Gastroesophageal sphincter (tissue), 4 donors: ENCODE measurements at regions not wholly inside any gene's neighbourhood (a gene's known extent, or its start where the extent isn't known, plus 50 kb on each side); places are given as distances from the start of the nearest gene placed in this dataset.
A peak's percentile ranks its signal among the peaks of the same experiment; 100 is the strongest.

ENCODE experiments used
- ATAC-seq: fragments of 150-250 bp; one replicate; pipeline ENCODE4 v1.9.1; 2016; ENCODE audit warnings: mild to moderate bottlenecking, moderate library complexity
- H3K27ac ChIP-seq, 4 donors: fragments of 200-600 bp; sonication (generic) in 3 of 4; 1 replicate in 3 of 4; 2 replicates in 1 of 4; pipeline ENCODE4 v1.5.1; 2016 to 2019
- H3K27me3 ChIP-seq: fragments of 200-600 bp; sonication (generic); one replicate; pipeline ENCODE4 v1.5.1; 2019
- H3K36me3 ChIP-seq, 2 donors: fragments of 200-600 bp; sonication (generic); one replicate each; pipeline ENCODE4 v1.5.1; 2019; ENCODE audit warnings: control low read depth in 1 of 2
- H3K4me1 ChIP-seq, 3 donors: fragments of 200-600 bp; sonication (generic); 1 replicate in 2 of 3; 2 replicates in 1 of 3; pipeline ENCODE4 v1.5.1; 2016 to 2019; ENCODE audit warnings: control low read depth in 2 of 3
- H3K4me3 ChIP-seq, 2 donors: fragments of 200-600 bp; sonication (generic); one replicate each; pipeline ENCODE4 v1.5.1; 2019; ENCODE audit warnings: mild to moderate bottlenecking in 1 of 2, moderate library complexity in 1 of 2
- H3K9me3 ChIP-seq, 3 donors: fragments of 200-600 bp; sonication (generic); one replicate each; pipeline ENCODE4 v1.5.1; 2017 to 2019; ENCODE audit warnings: control low read depth in 2 of 3
- CTCF ChIP-seq, 4 experiments: fragments of 200-600 bp in 2 of 4; fragments of 450-650 bp in 2 of 4; sonication (generic) in 1 of 4; IDR thresholded peaks; one replicate each; pipeline ENCODE4 v1.5.1; 2017 to 2019; ENCODE audit warnings: antibody characterized with exemption in 4 of 4, mild to moderate bottlenecking in 2 of 4, moderate library complexity in 2 of 4
- EP300 ChIP-seq: sonication (generic); formaldehyde crosslinking; IDR thresholded peaks from one replicate; pipeline ENCODE4 v1.6.1; 2017; ENCODE audit warnings: antibody characterized with exemption, mild to moderate bottlenecking
- POLR2A ChIP-seq, 2 donors: fragments of 450-650 bp; IDR thresholded peaks; one replicate each; pipeline ENCODE4 v1.6.1; 2017; ENCODE audit warnings: antibody characterized with exemption in 2 of 2, mild to moderate bottlenecking in 2 of 2, moderate library complexity in 1 of 2
- POLR2AphosphoS5 ChIP-seq: sonication (generic); formaldehyde crosslinking; IDR thresholded peaks from one replicate; pipeline ENCODE4 v1.6.1; 2017; ENCODE audit warnings: antibody characterized with exemption
- WGBS, 2 donors: methylation state at CpG; one replicate each; pipeline ENCODE4 v1.1.5; 2018; ENCODE audit warnings: low coverage in 1 of 2; 5-methylcytosine and 5-hydroxymethylcytosine counted together

DNA sequence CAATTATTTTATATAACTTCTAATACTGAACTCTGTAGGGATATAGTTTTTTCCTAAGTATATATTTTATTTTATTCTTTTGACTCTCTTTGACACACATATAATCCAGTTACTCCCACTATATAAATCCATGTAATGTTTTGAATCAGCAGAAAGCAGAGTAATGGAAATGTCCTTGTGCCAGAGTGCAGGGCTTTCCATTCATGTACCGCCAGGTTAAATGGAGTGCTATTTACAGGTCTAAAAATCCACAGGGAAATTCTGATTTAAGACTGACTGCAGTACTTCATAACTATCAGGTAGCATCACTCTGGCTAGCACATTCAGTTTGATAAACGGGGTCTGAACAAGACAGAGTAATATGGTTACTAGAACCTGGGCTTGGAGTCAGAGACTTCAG lies 626.8 kb downstream of the COL12A1 start:
- Histone ChIP-seq H3K27ac (no peak overlapping the region), H3K4me3 (no peak overlapping the region), H3K9me3 (no peaks in the 10 kb centered on the region), H3K27me3 (no peaks in the 10 kb centered on the region), H3K36me3 (no peaks in the 10 kb centered on the region), H3K4me1 (no peaks in the 10 kb centered on the region)
- no peak for TF ChIP-seq POLR2AphosphoS5
- no peak for TF ChIP-seq POLR2A (IDR thresholded peaks at IDR 0.05)
- no peak for TF ChIP-seq CTCF (IDR thresholded peaks at IDR 0.05)
- no peak for TF ChIP-seq EP300
- no peak for ATAC-seq
- WGBS, 2 donors = 60 to 69% methylated on average over 1 to 2 of the region's 2 CpGs

DNA sequence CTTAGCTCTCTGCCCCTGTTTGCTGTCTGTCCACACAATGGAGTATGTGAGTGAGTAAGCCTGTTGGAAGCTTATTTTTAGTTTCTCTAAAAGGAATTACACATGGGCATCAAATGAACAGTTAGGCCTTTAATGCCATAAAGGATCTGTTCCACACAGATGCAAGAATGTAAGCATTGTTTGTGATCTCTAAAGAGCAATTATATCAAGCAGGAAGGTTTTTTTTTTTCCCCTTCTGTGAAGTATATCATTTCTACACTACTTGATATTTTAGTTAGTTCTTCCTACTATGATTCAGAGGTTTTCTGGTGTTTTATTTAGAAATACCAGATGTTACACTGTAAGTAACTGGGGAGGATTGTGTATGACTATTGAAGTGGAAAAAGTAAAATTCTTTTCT lies 627.5 kb downstream of the COL12A1 start:
- no peaks in the 10 kb centered on the region for H3K4me1 ChIP-seq
- no peaks in the 10 kb centered on the region for H3K36me3 ChIP-seq
- H3K27ac ChIP-seq = no peak overlapping the region
- no peaks in the 10 kb centered on the region for H3K9me3 ChIP-seq
- ATAC-seq = no peak
- H3K27me3 ChIP-seq = no peaks in the 10 kb centered on the region
- TF ChIP-seq CTCF (IDR thresholded peaks at IDR 0.05) (no peak), POLR2A (IDR thresholded peaks at IDR 0.05) (no peak), EP300 (no peak)
- H3K4me3 ChIP-seq = no peak overlapping the region

GRCh38 chr6:74577619-74578018 lies 628.2 kb downstream of the COL12A1 start:
- TF ChIP-seq POLR2A (IDR thresholded peaks at IDR 0.05) (no peak), CTCF (IDR thresholded peaks at IDR 0.05) (no peak), POLR2AphosphoS5 (no peak), EP300 (no peak)
- Histone ChIP-seq H3K27ac (no peak overlapping the region), H3K36me3 (no peaks in the 10 kb centered on the region)

DNA sequence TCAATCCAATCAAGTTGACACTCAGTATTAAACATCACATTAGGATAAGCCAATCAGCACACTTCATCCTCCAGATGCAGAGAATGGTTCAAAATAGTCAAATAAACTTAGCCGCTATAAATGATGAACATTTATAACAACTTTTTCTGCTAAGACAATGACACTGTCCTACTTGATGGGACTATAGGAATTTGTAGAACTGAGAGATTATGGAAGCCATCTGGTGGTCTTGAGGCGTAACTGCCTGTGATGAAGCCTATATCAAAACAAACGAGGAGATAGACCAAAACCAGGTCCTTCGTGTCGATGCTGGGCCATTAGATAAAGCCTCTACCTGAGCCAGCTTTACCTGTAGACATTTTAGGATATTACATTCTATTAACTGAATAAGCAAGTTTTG lies 631.1 kb downstream of the COL12A1 start:
- Histone ChIP-seq H3K4me3 (no peak overlapping the region), H3K27me3 (no peaks in the 10 kb centered on the region), H3K36me3 (no peaks in the 10 kb centered on the region), H3K27ac (no peak overlapping the region), H3K4me1 (no peaks in the 10 kb centered on the region), H3K9me3 (no peaks in the 10 kb centered on the region)
- peak in 1 of 4 experiments; percentile 29 for TF ChIP-seq CTCF (IDR thresholded peaks at IDR 0.05)
- no peak for TF ChIP-seq POLR2AphosphoS5
- 59 to 69% methylated on average over 3 to 5 of the region's 5 CpGs for WGBS, 2 donors
- ATAC-seq = no peak

More at GRCh38 chr6:74577619-74578018, 628.2 kb downstream of the COL12A1 start:
- H3K4me3 ChIP-seq = no peak overlapping the region
- H3K4me1 ChIP-seq = no peaks in the 10 kb centered on the region
- no peaks in the 10 kb centered on the region for H3K27me3 ChIP-seq
- H3K9me3 ChIP-seq = no peaks in the 10 kb centered on the region
- ATAC-seq = no peak

DNA sequence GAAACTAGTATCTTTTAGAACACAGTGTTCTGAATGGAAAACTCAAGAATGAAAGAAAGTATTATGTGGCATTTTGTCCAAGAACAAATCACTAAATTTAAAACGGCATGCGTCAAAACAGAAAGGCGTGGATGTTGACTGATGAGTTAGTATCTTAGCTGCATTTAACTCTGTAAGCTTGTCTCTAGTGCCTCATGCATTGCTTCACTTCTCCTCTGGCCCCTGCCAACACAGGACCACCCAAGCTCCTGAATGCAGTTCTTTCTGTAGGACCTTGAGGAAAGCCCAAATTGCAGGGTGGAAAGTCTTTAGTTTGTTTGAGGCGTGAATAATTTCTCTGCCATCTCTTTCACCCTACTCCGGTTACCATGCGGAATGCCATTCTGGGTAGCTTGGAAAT lies 632.2 kb downstream of the COL12A1 start:
- Histone ChIP-seq H3K36me3 (no peaks in the 10 kb centered on the region), H3K9me3 (no peaks in the 10 kb centered on the region), H3K27ac (no peak overlapping the region), H3K27me3 (no peaks in the 10 kb centered on the region), H3K4me1 (no peaks in the 10 kb centered on the region), H3K4me3 (no peak overlapping the region)
- ATAC-seq = no peak
- TF ChIP-seq EP300 (no peak), POLR2A (IDR thresholded peaks at IDR 0.05) (no peak), POLR2AphosphoS5 (no peak), CTCF (IDR thresholded peaks at IDR 0.05) (no peak)
- 84 to 87% methylated on average over 5 to 6 of the region's 6 CpGs for WGBS, 2 donors
